ENCODE measurements at regions not wholly inside any gene's neighbourhood (a gene's known extent, or its start where the extent isn't known, plus 50 kb on each side); places are given as distances from the start of the nearest gene placed in this dataset.
A peak's percentile ranks its signal among the peaks of the same experiment; 100 is the strongest.

DNA sequence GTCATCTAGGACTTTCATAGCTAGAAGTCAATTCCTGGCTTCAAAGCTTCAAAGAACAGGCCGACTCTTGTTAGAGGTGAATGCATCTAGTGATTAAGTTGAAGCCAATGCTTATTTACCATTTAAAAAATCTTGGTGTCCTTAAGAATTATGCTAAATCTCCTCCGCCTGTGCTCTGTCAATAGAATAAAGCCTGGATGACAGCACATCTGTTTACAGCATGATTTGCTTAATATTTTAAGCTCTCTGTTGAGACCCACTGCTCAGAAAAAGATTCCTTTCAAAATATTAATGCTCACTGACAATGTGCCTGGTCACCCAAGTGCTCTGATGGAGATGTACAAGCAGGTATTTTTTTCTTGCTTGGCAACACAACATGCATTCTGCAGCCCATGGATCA is 649.1 kb upstream of the USP24 start:
- peaks cover 0 to 1% (median 0%) of the 10 kb centered on the region in 5 experiments for H3K27me3 ChIP-seq (replicated peaks in 2 of 5; ENCODE audit: control insufficient read depth in 4 of 5, insufficient read depth in 5 of 5, low read length in 4 of 5)
- 100% methylated on average over 1 of the region's 2 CpGs for whole genome bisulfite sequencing (ENCODE audit: insufficient coverage)
- no peaks in the 10 kb centered on the region for H3K4me1 ChIP-seq (ENCODE audit: control extremely low read depth in 1 of 4, control insufficient read depth in 4 of 4, insufficient read depth in 4 of 4, low read length in 3 of 4)
- H3K9me3 ChIP-seq (ENCODE audit: control extremely low read depth in 1 of 5, control insufficient read depth in 4 of 5, insufficient read depth in 2 of 5, low read depth in 1 of 5, low read length in 4 of 5) = no peaks in the 10 kb centered on the region
- POLR2A ChIA-PET = no interaction called here
- CTCF ChIA-PET = no interaction called here
- H3K27ac ChIP-seq (ENCODE audit: insufficient read depth in 1 of 2, low read depth in 1 of 2, low read length in 2 of 2, poor library complexity in 1 of 2, severe bottlenecking in 2 of 2) = no peak overlapping the region
- no peaks in the 10 kb centered on the region for H3K36me3 ChIP-seq (ENCODE audit: control insufficient read depth in 4 of 4, insufficient read depth in 4 of 4, low read length in 3 of 4)
- no peak for DNase-seq
- no peak overlapping the region for H3K4me3 ChIP-seq (ENCODE audit: control insufficient read depth in 1 of 7, extremely low read depth in 1 of 7, insufficient read depth in 4 of 7, low read depth in 2 of 7, low read length in 6 of 7)

DNA sequence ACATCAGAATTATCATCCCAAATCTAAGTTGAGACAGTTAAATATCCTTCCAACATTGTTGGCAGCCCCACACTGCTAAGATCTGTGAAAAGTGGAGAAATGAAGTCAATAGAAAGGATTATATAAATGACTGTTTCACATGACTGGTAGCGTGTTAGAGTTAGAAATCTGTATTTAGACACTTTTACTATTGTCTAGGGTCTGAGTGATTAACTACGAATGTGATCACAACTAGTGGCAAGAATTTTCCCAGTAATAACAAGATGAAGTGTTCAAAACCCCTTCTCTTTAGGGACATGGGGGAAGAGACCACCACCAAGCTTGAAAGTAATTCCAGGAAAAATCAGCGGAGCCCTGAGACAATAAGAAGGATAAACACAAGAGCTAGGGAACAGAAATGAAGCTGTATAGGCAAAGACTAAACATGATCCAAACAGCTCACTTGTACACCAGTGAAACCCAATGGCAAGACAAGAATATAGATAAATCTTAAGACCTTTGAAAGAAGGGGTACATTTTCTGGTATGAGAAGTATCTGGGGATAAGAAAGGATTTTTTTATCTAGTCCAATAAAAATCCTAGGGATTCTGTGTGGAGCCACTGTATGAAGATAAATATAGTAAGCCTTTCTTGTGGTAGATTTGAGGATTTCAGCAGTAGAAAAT is 646.6 kb upstream of the USP24 start:
- H3K27me3 ChIP-seq (replicated peaks in 2 of 5; ENCODE audit: control insufficient read depth in 4 of 5, insufficient read depth in 5 of 5, low read length in 4 of 5) = peaks cover 0 to 1% (median 0%) of the 10 kb centered on the region in 5 experiments
- 100% methylated on average over 3 of the region's 3 CpGs for WGBS (ENCODE audit: insufficient coverage)
- CTCF ChIA-PET = no interaction called here

DNA sequence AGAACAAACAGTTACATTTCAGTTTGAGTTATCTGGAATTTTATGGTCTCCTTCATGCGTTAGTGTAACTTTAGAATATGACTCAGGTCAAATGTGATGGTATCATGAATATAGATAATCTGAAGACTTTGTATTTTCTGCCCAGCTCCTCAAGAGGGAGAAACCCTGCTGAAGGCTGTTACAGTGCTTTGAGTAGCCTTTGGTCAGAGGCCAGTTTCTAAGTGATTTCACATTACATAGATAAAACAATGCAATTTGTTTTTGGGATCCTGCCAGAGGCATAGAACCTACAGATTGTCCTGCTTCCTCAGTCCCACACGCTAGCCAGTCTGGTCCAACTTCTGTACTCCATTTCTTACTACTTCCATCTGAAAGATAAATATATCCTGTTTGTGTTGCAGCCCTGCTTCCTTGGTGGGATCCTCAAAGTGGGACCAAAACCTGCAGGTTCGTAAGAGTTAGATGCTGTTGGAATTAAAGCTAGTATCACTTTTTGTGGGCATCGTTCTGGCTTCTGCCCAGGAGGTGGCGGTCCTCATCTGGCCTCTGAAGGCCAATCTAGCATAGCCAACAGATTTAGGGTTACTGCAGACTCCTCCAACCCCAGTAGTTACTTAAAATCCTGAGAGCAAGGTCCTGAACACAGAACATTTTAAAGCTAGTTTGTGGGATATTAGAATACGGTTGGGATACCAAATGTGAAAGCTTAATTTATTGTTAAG is 645.8 kb upstream of the USP24 start:
- no peak overlapping the region for H3K4me3 ChIP-seq (ENCODE audit: control insufficient read depth in 1 of 7, extremely low read depth in 1 of 7, insufficient read depth in 4 of 7, low read depth in 2 of 7, low read length in 6 of 7)
- H3K4me1 ChIP-seq (ENCODE audit: control extremely low read depth in 1 of 4, control insufficient read depth in 4 of 4, insufficient read depth in 4 of 4, low read length in 3 of 4) = no peaks in the 10 kb centered on the region
- no peak overlapping the region for H3K27ac ChIP-seq (ENCODE audit: insufficient read depth in 1 of 2, low read depth in 1 of 2, low read length in 2 of 2, poor library complexity in 1 of 2, severe bottlenecking in 2 of 2)
- H3K36me3 ChIP-seq (ENCODE audit: control insufficient read depth in 4 of 4, insufficient read depth in 4 of 4, low read length in 3 of 4) = no peaks in the 10 kb centered on the region
- CTCF ChIA-PET = no interaction called here
- WGBS (ENCODE audit: insufficient coverage) = 68% methylated on average over 4 of the region's 6 CpGs
- peaks cover 0 to 1% (median 0%) of the 10 kb centered on the region in 5 experiments for H3K27me3 ChIP-seq (replicated peaks in 2 of 5; ENCODE audit: control insufficient read depth in 4 of 5, insufficient read depth in 5 of 5, low read length in 4 of 5)
- POLR2A ChIA-PET = no interaction called here
- DNase-seq = peak in 1 of 3 donors; percentile 1
- H3K9me3 ChIP-seq (ENCODE audit: control extremely low read depth in 1 of 5, control insufficient read depth in 4 of 5, insufficient read depth in 2 of 5, low read depth in 1 of 5, low read length in 4 of 5) = no peaks in the 10 kb centered on the region

More for the DNA sequence above, 646.6 kb upstream of the USP24 start:
- no peak for DNase-seq
- POLR2A ChIA-PET = no interaction called here
- Histone ChIP-seq H3K4me3 (ENCODE audit: control insufficient read depth in 1 of 7, extremely low read depth in 1 of 7, insufficient read depth in 4 of 7, low read depth in 2 of 7, low read length in 6 of 7) (no peak overlapping the region), H3K9me3 (ENCODE audit: control extremely low read depth in 1 of 5, control insufficient read depth in 4 of 5, insufficient read depth in 2 of 5, low read depth in 1 of 5, low read length in 4 of 5) (no peaks in the 10 kb centered on the region), H3K27ac (ENCODE audit: insufficient read depth in 1 of 2, low read depth in 1 of 2, low read length in 2 of 2, poor library complexity in 1 of 2, severe bottlenecking in 2 of 2) (no peak overlapping the region), H3K36me3 (ENCODE audit: control insufficient read depth in 4 of 4, insufficient read depth in 4 of 4, low read length in 3 of 4) (no peaks in the 10 kb centered on the region), H3K4me1 (ENCODE audit: control extremely low read depth in 1 of 4, control insufficient read depth in 4 of 4, insufficient read depth in 4 of 4, low read length in 3 of 4) (no peaks in the 10 kb centered on the region)

DNA sequence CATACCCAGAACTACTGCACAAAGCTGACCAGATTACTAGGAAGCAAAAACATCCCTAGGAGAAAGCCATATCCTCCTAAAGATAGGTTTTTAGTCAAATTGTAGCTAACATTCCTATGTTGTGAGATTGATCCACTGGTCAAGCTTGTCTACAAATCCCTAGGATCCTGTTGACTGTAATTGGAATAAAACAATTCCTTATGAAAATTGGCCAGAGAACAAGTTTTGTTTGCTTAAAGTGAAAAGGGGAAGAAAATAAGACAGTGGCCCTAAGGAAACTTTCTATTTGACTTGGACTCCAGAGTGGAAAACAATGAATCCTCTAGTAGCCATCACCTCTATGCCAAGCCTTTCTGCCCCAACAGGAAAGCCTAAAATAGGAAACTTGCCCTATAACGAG is 645.2 kb upstream of the USP24 start:
- WGBS (ENCODE audit: insufficient coverage) = 80% methylated on average over 1 of the region's 1 CpG
- POLR2A ChIA-PET = no interaction called here

DNA sequence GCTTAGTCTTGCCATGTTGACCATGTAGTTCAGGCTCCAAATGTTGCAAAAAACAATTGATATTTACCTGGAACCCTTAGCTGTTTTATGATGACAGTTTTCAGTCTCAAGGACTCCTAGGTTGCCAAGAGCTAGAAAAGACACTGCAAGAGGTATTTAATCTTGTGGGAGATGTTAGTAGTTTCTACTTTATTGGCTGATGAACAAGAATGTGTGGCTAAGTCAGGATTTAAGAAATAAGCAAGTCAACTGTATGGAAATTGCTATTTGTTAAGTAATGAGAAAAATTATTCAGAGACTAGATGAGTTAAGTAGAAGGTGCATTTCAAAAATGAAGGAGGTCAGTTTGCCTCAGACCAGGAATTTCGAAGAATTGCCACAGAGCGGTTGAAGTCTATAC is 639.7 kb upstream of the USP24 start:
- no peaks in the 10 kb centered on the region for H3K4me1 ChIP-seq (ENCODE audit: control extremely low read depth in 1 of 4, control insufficient read depth in 4 of 4, insufficient read depth in 4 of 4, low read length in 3 of 4)
- ChIA-PET CTCF (no interaction called here), POLR2A (no interaction called here)
- H3K27me3 ChIP-seq (replicated peaks in 2 of 5; ENCODE audit: control insufficient read depth in 4 of 5, insufficient read depth in 5 of 5, low read length in 4 of 5) = peaks cover 0 to 7% (median 0%) of the 10 kb centered on the region in 5 experiments
- DNase-seq = no peak
- H3K27ac ChIP-seq (ENCODE audit: insufficient read depth in 1 of 2, low read depth in 1 of 2, low read length in 2 of 2, poor library complexity in 1 of 2, severe bottlenecking in 2 of 2) = no peak overlapping the region
- no peak overlapping the region for H3K4me3 ChIP-seq (ENCODE audit: control insufficient read depth in 1 of 7, extremely low read depth in 1 of 7, insufficient read depth in 4 of 7, low read depth in 2 of 7, low read length in 6 of 7)
- H3K9me3 ChIP-seq (ENCODE audit: control extremely low read depth in 1 of 5, control insufficient read depth in 4 of 5, insufficient read depth in 2 of 5, low read depth in 1 of 5, low read length in 4 of 5) = no peaks in the 10 kb centered on the region
- WGBS (ENCODE audit: insufficient coverage) = no CpG with 5 or more reads among the region's 2 CpGs
- no peaks in the 10 kb centered on the region for H3K36me3 ChIP-seq (ENCODE audit: control insufficient read depth in 4 of 4, insufficient read depth in 4 of 4, low read length in 3 of 4)

More for the DNA sequence above, 645.2 kb upstream of the USP24 start:
- no peak for DNase-seq
- Histone ChIP-seq H3K36me3 (ENCODE audit: control insufficient read depth in 4 of 4, insufficient read depth in 4 of 4, low read length in 3 of 4) (no peaks in the 10 kb centered on the region), H3K9me3 (ENCODE audit: control extremely low read depth in 1 of 5, control insufficient read depth in 4 of 5, insufficient read depth in 2 of 5, low read depth in 1 of 5, low read length in 4 of 5) (no peaks in the 10 kb centered on the region), H3K27ac (ENCODE audit: insufficient read depth in 1 of 2, low read depth in 1 of 2, low read length in 2 of 2, poor library complexity in 1 of 2, severe bottlenecking in 2 of 2) (no peak overlapping the region), H3K4me1 (ENCODE audit: control extremely low read depth in 1 of 4, control insufficient read depth in 4 of 4, insufficient read depth in 4 of 4, low read length in 3 of 4) (no peaks in the 10 kb centered on the region), H3K27me3 (replicated peaks in 2 of 5; ENCODE audit: control insufficient read depth in 4 of 5, insufficient read depth in 5 of 5, low read length in 4 of 5) (peaks cover 0 to 4% (median 0%) of the 10 kb centered on the region in 5 experiments), H3K4me3 (ENCODE audit: control insufficient read depth in 1 of 7, extremely low read depth in 1 of 7, insufficient read depth in 4 of 7, low read depth in 2 of 7, low read length in 6 of 7) (no peak overlapping the region)
- CTCF ChIA-PET = no interaction called here

DNA sequence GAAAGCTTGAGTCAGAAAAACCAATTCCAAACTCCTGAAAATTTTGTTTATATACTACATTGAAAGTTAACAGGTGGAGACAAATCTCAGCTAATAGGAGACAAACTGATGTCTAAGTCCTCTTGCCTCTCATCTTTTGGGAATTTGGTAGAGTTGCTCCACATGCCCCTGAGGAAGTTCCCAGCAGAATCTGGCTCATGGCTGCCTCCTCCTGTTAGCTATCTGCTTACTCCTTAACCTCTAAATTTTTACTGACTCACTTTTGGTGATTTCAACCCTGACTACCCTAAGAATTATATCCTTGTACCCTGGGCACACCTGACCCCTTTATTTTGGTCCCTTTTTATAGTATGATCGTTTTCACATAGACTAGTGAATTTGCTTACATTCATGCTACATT is 633.7 kb upstream of the USP24 start:
- Histone ChIP-seq H3K27ac (ENCODE audit: insufficient read depth in 1 of 2, low read depth in 1 of 2, low read length in 2 of 2, poor library complexity in 1 of 2, severe bottlenecking in 2 of 2) (no peak overlapping the region), H3K4me3 (ENCODE audit: control insufficient read depth in 1 of 7, extremely low read depth in 1 of 7, insufficient read depth in 4 of 7, low read depth in 2 of 7, low read length in 6 of 7) (no peak overlapping the region), H3K27me3 (replicated peaks in 2 of 5; ENCODE audit: control insufficient read depth in 4 of 5, insufficient read depth in 5 of 5, low read length in 4 of 5) (peaks cover 0 to 3% (median 0%) of the 10 kb centered on the region in 5 experiments), H3K36me3 (ENCODE audit: control insufficient read depth in 4 of 4, insufficient read depth in 4 of 4, low read length in 3 of 4) (no peaks in the 10 kb centered on the region), H3K9me3 (ENCODE audit: control extremely low read depth in 1 of 5, control insufficient read depth in 4 of 5, insufficient read depth in 2 of 5, low read depth in 1 of 5, low read length in 4 of 5) (no peaks in the 10 kb centered on the region), H3K4me1 (ENCODE audit: control extremely low read depth in 1 of 4, control insufficient read depth in 4 of 4, insufficient read depth in 4 of 4, low read length in 3 of 4) (no peaks in the 10 kb centered on the region)
- ChIA-PET POLR2A (interaction anchor here (1.0 kb wide), 1 partner anchor 9 kb away, joined by 4 read pairs; no protein-coding TSS in a partner anchor), CTCF (no interaction called here)
- no peak for DNase-seq
- WGBS (ENCODE audit: insufficient coverage) = 71% methylated on average over 1 of the region's 1 CpG

DNA sequence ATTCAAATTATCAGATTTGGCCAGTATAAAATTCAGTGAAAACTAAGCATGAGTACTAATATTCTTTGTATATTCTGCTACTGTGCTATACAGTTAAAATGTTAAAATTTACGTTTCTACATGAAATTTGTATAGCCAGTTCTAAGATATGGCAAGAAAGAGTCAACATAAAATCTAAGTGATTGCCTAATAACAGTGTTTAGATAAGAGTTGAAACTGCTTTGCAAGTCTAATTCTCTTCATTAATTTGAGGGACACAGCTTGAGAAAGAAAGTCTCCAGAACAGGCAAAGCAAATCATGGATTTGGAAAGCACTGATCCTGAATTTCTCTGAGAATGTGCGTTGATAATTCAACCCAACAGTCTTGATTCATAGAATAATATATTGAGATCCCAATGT is 630.9 kb upstream of the USP24 start:
- Histone ChIP-seq H3K36me3 (ENCODE audit: control insufficient read depth in 4 of 4, insufficient read depth in 4 of 4, low read length in 3 of 4) (no peaks in the 10 kb centered on the region), H3K9me3 (ENCODE audit: control extremely low read depth in 1 of 5, control insufficient read depth in 4 of 5, insufficient read depth in 2 of 5, low read depth in 1 of 5, low read length in 4 of 5) (no peaks in the 10 kb centered on the region), H3K27ac (ENCODE audit: insufficient read depth in 1 of 2, low read depth in 1 of 2, low read length in 2 of 2, poor library complexity in 1 of 2, severe bottlenecking in 2 of 2) (no peak overlapping the region), H3K4me1 (ENCODE audit: control extremely low read depth in 1 of 4, control insufficient read depth in 4 of 4, insufficient read depth in 4 of 4, low read length in 3 of 4) (no peaks in the 10 kb centered on the region), H3K27me3 (replicated peaks in 2 of 5; ENCODE audit: control insufficient read depth in 4 of 5, insufficient read depth in 5 of 5, low read length in 4 of 5) (peaks cover 0 to 3% (median 0%) of the 10 kb centered on the region in 5 experiments), H3K4me3 (ENCODE audit: control insufficient read depth in 1 of 7, extremely low read depth in 1 of 7, insufficient read depth in 4 of 7, low read depth in 2 of 7, low read length in 6 of 7) (no peak overlapping the region)
- DNase-seq = no peak
- no CpG with 5 or more reads among the region's 2 CpGs for WGBS (ENCODE audit: insufficient coverage)
- ChIA-PET POLR2A (no interaction called here), CTCF (no interaction called here)

Data from common myeloid progenitor, CD34-positive (primary cell).